ENCODE measurements at regions not wholly inside any gene's neighbourhood (a gene's known extent, or its start where the extent isn't known, plus 50 kb on each side); places are given as distances from the start of the nearest gene placed in this dataset.

DNA sequence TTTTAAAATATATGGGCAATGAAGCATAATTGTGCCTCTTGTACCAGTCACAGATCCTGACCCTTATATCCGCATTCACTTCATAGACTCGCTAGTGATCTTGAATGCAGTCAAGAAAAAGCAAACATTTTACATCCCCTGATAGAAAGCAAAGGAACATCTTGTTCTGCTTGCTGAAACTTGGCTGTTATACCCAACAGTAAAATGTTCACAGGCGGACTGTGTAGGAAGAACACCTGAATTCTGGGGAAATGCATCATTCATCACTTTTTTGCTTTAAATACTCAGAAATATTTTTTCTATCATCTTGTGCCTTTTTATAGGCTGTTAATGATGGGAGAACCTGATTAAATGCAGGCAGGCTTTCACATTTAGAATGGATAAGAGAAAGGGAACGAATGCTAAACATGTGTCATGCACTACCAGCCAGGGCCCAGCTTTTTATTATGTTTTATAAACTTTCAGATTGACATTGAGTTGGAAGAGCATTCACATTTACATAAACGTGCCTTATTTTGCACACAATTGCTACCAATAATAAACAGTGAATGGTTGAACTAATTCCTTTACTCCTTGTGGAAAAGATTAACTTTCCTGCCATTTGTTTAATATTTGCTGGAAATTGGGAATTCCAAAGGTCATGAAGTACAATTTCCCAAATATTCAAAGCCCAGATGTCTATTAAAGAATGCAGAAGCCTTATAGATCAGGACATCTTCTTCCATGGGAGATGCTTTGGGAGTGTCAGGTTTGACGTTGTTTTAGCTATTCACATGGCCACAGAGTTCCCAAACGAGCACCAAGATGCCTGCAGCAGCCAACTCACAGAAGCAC is 756.2 kb downstream of the TLE1 start:
- Histone ChIP-seq H3K27me3 (no peaks in the 10 kb centered on the region), H3K9me3 (replicated peaks in 1 of 3) (no peaks in the 10 kb centered on the region), H3K36me3 (replicated peaks in 1 of 2) (no peaks in the 10 kb centered on the region), H3K4me1 (replicated peaks in 1 of 2) (no peaks in the 10 kb centered on the region), H3K4me3 (no peak overlapping the region), H3K27ac (no peak overlapping the region)
- 74 to 86% (median 81%) methylated on average over 7 of the region's 7 CpGs for WGBS, 4 donors
- intact Hi-C loops (cut with DNase I): no loop called here
- no peak for DNase-seq
- TF ChIP-seq, protein P1, sequence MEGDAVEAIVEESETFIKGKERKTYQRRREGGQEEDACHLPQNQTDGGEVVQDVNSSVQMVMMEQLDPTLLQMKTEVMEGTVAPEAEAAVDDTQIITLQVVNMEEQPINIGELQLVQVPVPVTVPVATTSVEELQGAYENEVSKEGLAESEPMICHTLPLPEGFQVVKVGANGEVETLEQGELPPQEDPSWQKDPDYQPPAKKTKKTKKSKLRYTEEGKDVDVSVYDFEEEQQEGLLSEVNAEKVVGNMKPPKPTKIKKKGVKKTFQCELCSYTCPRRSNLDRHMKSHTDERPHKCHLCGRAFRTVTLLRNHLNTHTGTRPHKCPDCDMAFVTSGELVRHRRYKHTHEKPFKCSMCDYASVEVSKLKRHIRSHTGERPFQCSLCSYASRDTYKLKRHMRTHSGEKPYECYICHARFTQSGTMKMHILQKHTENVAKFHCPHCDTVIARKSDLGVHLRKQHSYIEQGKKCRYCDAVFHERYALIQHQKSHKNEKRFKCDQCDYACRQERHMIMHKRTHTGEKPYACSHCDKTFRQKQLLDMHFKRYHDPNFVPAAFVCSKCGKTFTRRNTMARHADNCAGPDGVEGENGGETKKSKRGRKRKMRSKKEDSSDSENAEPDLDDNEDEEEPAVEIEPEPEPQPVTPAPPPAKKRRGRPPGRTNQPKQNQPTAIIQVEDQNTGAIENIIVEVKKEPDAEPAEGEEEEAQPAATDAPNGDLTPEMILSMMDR (IDR thresholded peaks at IDR 0.05): no peak
- no peak for TF ChIP-seq POLR2A (IDR thresholded peaks at IDR 0.05)

DNA sequence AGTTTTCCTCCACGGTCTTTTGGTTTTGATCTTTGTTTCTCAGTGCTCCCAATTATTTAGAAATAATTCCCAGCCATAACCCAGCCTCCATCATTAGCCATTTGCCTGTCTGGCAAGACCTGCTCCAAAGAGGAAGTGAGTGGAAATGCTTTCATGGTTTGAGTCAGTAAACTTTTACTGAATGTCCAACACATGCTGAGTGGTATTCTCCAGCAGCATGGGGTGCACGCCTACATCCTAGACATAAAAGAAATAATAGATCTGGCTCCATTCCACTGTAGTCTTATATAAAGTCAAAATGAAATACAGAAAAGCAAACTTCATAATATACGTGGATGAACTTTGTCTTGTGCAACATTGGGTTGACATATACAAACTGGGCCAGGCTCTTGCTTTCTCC is 757.2 kb downstream of the TLE1 start:
- Histone ChIP-seq H3K27ac (no peak overlapping the region), H3K4me1 (replicated peaks in 1 of 2) (no peaks in the 10 kb centered on the region)
- DNase-seq: no peak

DNA sequence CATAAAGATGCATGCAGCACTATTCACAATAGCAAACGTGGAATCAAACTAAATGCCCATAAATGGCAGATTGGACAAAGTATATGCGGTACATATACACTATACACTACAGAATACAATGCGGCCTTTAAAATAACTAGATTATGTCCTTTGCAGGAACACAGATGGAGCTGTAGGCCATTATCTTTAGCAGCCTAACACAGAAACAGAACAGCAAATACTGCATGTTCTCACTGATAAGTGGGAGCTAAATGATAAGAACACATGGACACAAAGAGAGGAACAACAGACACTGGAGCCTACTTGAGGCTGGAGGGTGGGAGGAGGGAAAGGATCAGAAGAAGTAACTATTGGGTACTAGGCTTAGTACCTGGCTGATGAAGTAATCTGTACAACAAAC is 758.2 kb downstream of the TLE1 start:
- intact Hi-C loops (cut with DNase I): no loop called here
- H3K4me3 ChIP-seq: no peak overlapping the region
- H3K27ac ChIP-seq: no peak overlapping the region
- H3K4me1 ChIP-seq (replicated peaks in 1 of 2): no peaks in the 10 kb centered on the region
- no peaks in the 10 kb centered on the region for H3K36me3 ChIP-seq (replicated peaks in 1 of 2)
- WGBS, 4 donors: 54 to 88% (median 70%) methylated on average over 3 of the region's 3 CpGs
- no peaks in the 10 kb centered on the region for H3K9me3 ChIP-seq (replicated peaks in 1 of 3)
- DNase-seq: no peak
- no peaks in the 10 kb centered on the region for H3K27me3 ChIP-seq
- TF ChIP-seq, protein P1 (IDR thresholded peaks at IDR 0.05): no peak
- TF ChIP-seq POLR2A (IDR thresholded peaks at IDR 0.05): no peak

More for the DNA sequence above, 757.2 kb downstream of the TLE1 start:
- Histone ChIP-seq H3K4me3 (no peak overlapping the region), H3K27me3 (no peaks in the 10 kb centered on the region), H3K36me3 (replicated peaks in 1 of 2) (no peaks in the 10 kb centered on the region), H3K9me3 (replicated peaks in 1 of 3) (no peaks in the 10 kb centered on the region)
- WGBS, 4 donors: 56 to 61% (median 59%) methylated on average over 3 of the region's 3 CpGs
- intact Hi-C loops (cut with DNase I): no loop called here
- no peak for TF ChIP-seq POLR2A (IDR thresholded peaks at IDR 0.05)
- TF ChIP-seq, protein P1 (IDR thresholded peaks at IDR 0.05): no peak

DNA sequence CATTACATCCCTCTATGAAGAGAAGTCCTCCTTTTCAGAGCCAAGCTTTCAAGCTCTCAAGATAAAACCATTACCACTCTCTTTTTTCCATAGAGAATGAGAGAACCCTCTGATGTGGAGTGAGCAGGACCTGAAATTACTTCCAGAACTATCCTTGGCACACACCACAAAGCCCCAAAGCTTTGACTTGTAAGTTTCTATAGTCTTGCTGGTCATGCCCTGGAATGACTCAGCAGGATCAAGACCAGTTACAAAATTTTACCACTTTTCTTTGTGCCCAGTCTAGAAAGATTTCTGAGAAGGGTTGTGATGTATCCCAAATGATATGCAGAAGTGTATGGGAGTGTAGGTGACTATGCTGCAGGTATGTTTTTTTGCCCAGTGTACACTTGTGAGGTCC is 760.6 kb downstream of the TLE1 start:
- Histone ChIP-seq H3K4me1 (replicated peaks in 1 of 2) (no peaks in the 10 kb centered on the region), H3K27ac (no peak overlapping the region), H3K36me3 (replicated peaks in 1 of 2) (no peaks in the 10 kb centered on the region), H3K27me3 (no peaks in the 10 kb centered on the region), H3K4me3 (no peak overlapping the region), H3K9me3 (replicated peaks in 1 of 3) (no peaks in the 10 kb centered on the region)
- DNase-seq: no peak
- intact Hi-C loops (cut with DNase I): no loop called here
- no peak for TF ChIP-seq POLR2A (IDR thresholded peaks at IDR 0.05)
- TF ChIP-seq, protein P1 (IDR thresholded peaks at IDR 0.05): no peak

Data from adrenal gland (tissue), 9 donors.